Cardiac fibroblast (primary cell): ENCODE measurements at regions not wholly inside any gene's neighbourhood (a gene's known extent, or its start where the extent isn't known, plus 50 kb on each side); places are given as distances from the start of the nearest gene placed in this dataset.

Source experiments
- DNase-seq, 2 donors: peaks; one replicate each; pipeline versions ENCODE4 v3.0.0 to v3.0.0-alpha.2; 2010; ENCODE audit warnings: low read depth in 2 of 2
- H3K4me3 ChIP-seq, 2 donors: replicated peaks in 1 of 2; 1 replicate in 1 of 2; 2 replicates in 1 of 2; pipeline ENCODE4 v1.5.1; 2011; ENCODE audit warnings: low read depth in 2 of 2, low read length in 2 of 2, mild to moderate bottlenecking in 2 of 2, moderate library complexity in 1 of 2
- TF ChIP-seq, protein P1 (sequence below): IDR thresholded peaks from one replicate; pipeline ENCODE4 v1.5.1; 2011; ENCODE audit warnings: low read depth, mild to moderate bottlenecking, low read length, inconsistent platforms

DNA sequence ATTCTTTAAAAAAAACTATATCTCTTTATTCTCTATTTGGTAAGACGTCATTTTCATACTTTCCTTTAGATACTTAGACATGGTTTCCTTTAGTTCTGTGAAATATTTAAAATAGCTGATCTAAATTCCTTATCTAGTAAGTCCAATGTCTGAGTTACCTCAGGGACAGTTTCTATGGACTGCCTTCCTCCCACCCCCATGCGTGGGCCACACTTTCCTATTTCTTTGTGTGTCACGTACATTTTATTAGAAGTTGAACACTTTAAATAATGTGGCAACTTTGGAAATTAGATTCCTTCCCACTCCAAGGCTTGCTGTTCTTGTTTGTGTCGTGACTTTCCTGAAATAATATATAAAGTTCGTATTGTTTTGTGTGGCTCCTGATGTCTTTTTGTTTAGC lies 260.7 kb downstream of the EDEM1 start:
- TF ChIP-seq, protein P1, sequence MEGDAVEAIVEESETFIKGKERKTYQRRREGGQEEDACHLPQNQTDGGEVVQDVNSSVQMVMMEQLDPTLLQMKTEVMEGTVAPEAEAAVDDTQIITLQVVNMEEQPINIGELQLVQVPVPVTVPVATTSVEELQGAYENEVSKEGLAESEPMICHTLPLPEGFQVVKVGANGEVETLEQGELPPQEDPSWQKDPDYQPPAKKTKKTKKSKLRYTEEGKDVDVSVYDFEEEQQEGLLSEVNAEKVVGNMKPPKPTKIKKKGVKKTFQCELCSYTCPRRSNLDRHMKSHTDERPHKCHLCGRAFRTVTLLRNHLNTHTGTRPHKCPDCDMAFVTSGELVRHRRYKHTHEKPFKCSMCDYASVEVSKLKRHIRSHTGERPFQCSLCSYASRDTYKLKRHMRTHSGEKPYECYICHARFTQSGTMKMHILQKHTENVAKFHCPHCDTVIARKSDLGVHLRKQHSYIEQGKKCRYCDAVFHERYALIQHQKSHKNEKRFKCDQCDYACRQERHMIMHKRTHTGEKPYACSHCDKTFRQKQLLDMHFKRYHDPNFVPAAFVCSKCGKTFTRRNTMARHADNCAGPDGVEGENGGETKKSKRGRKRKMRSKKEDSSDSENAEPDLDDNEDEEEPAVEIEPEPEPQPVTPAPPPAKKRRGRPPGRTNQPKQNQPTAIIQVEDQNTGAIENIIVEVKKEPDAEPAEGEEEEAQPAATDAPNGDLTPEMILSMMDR = no peak
- no peak overlapping the region for H3K4me3 ChIP-seq
- DNase-seq = no peak

DNA sequence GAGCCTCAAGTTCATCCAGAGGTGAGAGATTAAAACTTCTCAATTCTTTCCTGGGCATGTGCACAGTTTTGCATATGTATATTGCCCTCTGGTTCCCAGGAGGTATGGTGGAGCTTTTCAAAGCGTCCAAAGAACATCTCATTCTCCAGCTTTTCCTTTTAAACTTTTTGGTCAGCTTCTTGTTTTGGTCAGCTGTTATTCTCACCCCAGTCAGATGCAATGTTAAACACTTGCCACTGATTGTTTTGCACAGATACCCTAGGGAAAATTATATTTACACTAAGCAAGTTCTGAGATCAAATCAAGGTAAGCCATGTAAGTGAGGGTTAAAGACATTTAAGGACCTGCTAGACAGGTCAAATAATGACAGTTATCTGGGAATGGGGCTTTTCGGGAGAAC lies 261.3 kb downstream of the EDEM1 start:
- DNase-seq = no peak
- no peak overlapping the region for H3K4me3 ChIP-seq
- TF ChIP-seq, protein P1 = no peak

DNA sequence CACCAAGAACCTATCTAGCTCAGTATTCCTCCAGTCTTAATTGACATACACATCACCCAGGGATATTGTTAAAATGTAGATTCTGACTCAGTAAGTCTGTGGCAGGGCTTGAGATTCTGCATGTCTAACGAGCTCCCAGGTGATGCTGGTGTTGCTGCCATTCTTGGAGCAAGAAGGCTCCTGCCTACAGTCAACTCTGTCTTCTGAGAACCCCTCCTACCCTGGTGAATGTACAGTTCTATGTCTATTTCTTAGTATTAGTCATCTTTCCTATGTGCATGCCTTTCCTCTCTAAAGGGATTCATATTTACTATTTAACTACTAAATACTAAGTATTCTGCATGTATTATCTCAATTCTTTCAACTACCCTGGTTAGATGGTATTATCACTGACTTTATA lies 268.7 kb downstream of the EDEM1 start:
- no peak overlapping the region for H3K4me3 ChIP-seq
- no peak for DNase-seq
- TF ChIP-seq, protein P1 = no peak

DNA sequence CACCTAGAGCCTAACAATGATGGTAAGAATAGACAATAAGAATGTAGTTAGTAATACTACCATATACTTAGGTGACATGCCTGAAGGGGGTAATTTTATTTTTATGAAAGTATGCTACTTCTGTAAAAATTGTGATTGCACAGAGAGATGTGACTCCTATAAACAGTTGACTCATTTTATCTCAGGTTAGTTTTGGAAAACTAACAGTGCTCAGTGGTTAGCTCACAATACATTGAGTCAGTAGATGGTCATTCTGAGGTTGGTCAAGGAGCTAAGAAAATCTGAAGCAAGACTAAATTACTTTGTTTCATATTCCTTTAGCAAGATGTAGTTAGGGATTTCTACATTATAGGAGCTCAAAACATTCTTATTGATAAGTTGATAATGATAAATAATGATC lies 271.0 kb downstream of the EDEM1 start:
- no peak overlapping the region for H3K4me3 ChIP-seq
- DNase-seq = no peak
- TF ChIP-seq, protein P1 = no peak

DNA sequence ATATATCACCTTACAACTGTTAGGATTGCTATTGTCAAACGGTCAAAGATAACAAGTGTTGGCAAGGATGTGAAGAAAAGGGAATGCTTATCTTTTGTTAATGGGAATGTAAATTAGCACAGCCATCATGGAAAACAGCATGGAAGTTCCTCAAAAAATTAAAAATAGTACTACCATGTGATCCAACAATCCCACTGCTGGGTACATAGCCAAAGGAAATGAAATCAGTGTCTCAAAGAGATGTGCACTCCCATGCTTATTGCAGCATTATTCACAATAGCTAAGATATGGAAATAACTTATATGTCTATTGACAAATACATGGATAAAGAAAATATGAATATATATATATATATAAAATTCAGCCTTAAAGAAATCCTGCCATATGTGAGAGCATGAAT lies 274.6 kb downstream of the EDEM1 start:
- no peak overlapping the region for H3K4me3 ChIP-seq
- no peak for DNase-seq
- TF ChIP-seq, protein P1 = no peak

DNA sequence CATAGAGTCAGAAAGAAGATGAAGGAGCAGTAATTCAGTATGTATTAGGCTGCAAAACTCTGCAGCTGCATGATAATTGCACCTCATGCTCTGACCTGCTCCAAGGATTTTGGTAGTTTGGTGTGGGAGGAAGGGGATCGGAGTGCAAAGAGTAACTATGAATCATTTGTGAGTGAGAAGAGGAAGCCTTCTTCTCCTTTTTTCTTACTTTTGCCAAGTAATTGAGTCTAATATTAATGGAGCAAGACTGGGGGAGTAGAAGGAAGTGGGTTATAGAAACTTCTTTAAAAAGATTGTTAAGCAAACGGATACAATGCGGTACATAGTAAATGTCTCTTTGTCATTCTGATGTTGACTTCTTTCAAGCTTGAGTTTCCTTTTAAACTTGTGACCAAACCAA lies 276.5 kb downstream of the EDEM1 start:
- TF ChIP-seq, protein P1 = no peak
- no peak overlapping the region for H3K4me3 ChIP-seq
- no peak for DNase-seq

DNA sequence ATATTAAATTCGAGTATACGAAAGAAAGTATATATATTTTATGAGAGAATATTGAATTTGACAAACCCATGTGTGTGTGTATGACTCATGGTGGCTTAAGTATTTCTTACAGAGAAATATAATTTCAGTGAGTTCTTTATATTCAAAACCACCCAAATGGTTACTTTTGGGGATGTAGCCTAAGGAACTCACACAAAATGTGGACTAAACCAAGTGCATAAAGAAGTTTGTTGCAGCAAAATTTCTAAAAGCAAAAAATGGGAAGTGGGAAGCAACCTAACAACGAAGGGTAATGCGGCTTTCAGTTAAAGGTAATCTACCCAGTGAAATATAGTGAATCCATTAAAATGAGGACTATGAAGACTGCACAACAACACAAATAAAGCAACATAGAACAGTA lies 277.1 kb downstream of the EDEM1 start:
- no peak overlapping the region for H3K4me3 ChIP-seq
- DNase-seq = no peak

More for the DNA sequence above, 277.1 kb downstream of the EDEM1 start:
- TF ChIP-seq, protein P1 = no peak
